ENCODE measurements at regions not wholly inside any gene's neighbourhood (a gene's known extent, or its start where the extent isn't known, plus 50 kb on each side); places are given as distances from the start of the nearest gene placed in this dataset.

DNA sequence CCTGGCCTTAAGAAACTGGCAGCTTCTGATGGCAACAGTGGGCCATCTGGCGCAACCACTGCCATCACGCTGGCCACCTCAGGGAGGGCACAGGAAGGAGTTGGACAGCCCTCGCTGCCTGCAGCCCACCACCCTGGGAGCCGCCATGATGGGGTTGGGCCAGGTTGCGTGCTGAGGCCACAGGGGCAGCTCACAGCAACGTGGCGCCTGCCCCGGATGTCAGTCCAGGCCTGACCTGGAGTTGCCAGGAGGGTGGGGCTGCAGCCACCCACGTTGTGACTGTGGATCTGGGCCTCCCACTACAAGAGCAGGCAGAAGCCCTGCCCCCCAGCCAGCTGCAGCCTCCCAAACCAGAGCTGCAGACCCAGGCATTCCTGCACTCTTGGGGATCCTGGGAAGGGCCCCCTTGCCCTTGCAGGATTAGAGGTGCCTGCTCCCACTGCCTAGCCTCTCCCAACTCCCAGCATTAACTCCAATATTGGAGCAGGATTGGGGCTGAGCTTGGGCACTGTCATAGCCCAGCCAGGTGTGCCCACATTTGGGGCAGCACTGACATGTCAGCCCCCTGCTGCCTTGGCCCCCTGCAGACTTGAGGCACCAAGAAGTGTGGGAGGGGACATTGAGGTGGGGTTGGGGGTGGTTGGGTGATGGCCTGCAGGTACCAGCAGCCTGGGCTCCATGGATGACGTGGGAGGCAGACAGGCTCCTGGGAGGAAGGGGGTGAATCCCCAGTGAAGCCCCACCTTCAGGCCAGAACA, 468.9 kb upstream of the CCDC54 start:
- DNase-seq (ENCODE audit: low read depth), result no peak
- H3K4me3 ChIP-seq (ENCODE audit: low read depth, low read length), result no peak overlapping the region
- no peak for TF ChIP-seq CTCF (IDR thresholded peaks at IDR 0.05; ENCODE audit: insufficient read depth, low read length)

- TF ChIP-seq CTCF (IDR thresholded peaks at IDR 0.05; ENCODE audit: insufficient read depth, low read length), result no peak
- H3K4me3 ChIP-seq (ENCODE audit: low read depth, low read length), result no peak overlapping the region
- DNase-seq (ENCODE audit: low read depth), result no peak
These were observed 464.0 kb upstream of the CCDC54 start for GRCh38 chr3:106913111-106913698.

GRCh38 chr3:106913966-106914365, 463.3 kb upstream of the CCDC54 start:
- no peak for TF ChIP-seq CTCF (IDR thresholded peaks at IDR 0.05; ENCODE audit: insufficient read depth, low read length)
- no peak overlapping the region for H3K4me3 ChIP-seq (ENCODE audit: low read depth, low read length)
- DNase-seq (ENCODE audit: low read depth), result no peak

GRCh38 chr3:106920609-106921008, 456.6 kb upstream of the CCDC54 start:
- no peak overlapping the region for H3K4me3 ChIP-seq (ENCODE audit: low read depth, low read length)
- DNase-seq (ENCODE audit: low read depth), result no peak
- no peak for TF ChIP-seq CTCF (IDR thresholded peaks at IDR 0.05; ENCODE audit: insufficient read depth, low read length)

- no peak for DNase-seq (ENCODE audit: low read depth)
- TF ChIP-seq CTCF (IDR thresholded peaks at IDR 0.05; ENCODE audit: insufficient read depth, low read length), result no peak
These were observed 448.2 kb upstream of the CCDC54 start for GRCh38 chr3:106929081-106929480.

GRCh38 chr3:106930086-106930485, 447.2 kb upstream of the CCDC54 start:
- no peak overlapping the region for H3K4me3 ChIP-seq (ENCODE audit: low read depth, low read length)
- no peak for DNase-seq (ENCODE audit: low read depth)
- TF ChIP-seq CTCF (IDR thresholded peaks at IDR 0.05; ENCODE audit: insufficient read depth, low read length), result no peak

More at GRCh38 chr3:106929081-106929480, 448.2 kb upstream of the CCDC54 start:
- no peak overlapping the region for H3K4me3 ChIP-seq (ENCODE audit: low read depth, low read length)
